Sciatic nerve (tissue), 2 donors: ENCODE measurements at regions not wholly inside any gene's neighbourhood (a gene's known extent, or its start where the extent isn't known, plus 50 kb on each side); places are given as distances from the start of the nearest gene placed in this dataset.
"Not testable (repeated sequence)": the region's sequence is repeated elsewhere in the genome, so short reads cannot be mapped to it uniquely, and the experiment has no call there.

ENCODE experiments used
- ATAC-seq: fragments of 200-7000 bp; cut with Tn5 transposase; one replicate; pipeline ENCODE4 v1.9.1; 2020; ENCODE audit warnings: mild to moderate bottlenecking, moderate library complexity
- DNase-seq: peaks from one replicate; pipeline ENCODE4 v3.0.0-alpha.2; 2020; ENCODE audit warnings: low spot score
- intact Hi-C: fragments of 100-400 bp; cut with DNase I; formaldehyde crosslinking; loops from one replicate; pipeline ENCODE4 v1.14.2; 2022
- donor health status: DM: no; HTN: no; CAD: no.
- donor health status: DM: no; HTN: no; CAD: no.

GRCh38 chr1:147072482-147073432 lies 99.5 kb downstream of the PRKAB2 start:
- ATAC-seq (peak; percentile 45), DNase-seq (no peak)
- intact Hi-C loops, result no loop called here

DNA sequence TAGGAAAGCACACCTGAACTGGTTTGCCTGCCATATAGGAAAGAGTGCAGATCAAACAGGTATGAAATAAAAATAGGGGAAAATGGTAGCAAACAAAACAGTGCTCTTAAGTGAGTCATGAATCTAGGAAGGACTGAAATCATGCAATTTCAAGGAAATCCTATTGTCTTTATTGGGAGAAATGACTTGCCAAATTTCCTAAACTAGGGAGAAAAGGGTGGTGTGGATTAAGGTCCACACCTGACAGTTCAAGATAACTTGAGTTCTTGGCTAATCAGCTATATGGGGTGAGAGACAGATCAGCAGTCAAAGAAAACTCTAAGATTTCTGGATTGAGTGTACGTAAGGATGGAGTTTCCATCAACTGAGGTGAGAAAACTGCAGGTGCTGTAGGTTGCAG lies 101.1 kb downstream of the PRKAB2 start:
- DNase-seq (no peak), ATAC-seq (no peak)
- intact Hi-C loops, result no loop called here

GRCh38 chr1:147062956-147063355 lies 109.3 kb downstream of the PRKAB2 start:
- no peak for DNase-seq
- intact Hi-C loops, result no loop called here
- no peak for ATAC-seq

- DNase-seq, ATAC-seq, intact Hi-C loops: not testable (repeated sequence)
These were observed 110.4 kb downstream of the PRKAB2 start for GRCh38 chr1:147061880-147062279.

DNA sequence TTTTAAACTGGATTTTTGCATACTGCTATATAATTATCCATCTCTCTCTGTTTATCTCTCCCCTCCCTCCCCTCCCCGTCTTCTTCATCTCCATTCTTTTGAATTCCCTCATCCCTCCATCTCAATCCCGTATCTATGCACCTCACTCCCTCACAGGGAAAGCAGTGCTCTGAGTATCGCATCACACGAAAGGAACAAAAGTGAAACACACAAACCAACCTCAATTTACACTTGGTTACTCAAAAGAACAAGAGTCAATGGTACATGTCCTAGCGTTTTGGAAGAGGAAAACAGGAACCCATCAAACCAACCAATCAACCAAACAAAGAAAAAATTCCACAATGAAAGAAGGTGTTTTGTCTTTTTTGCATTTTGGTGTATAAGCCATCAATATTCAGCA lies 115.1 kb downstream of the NBPF12 start:
- no peak for ATAC-seq
- DNase-seq, result no peak
- intact Hi-C loops, result no loop called here

GRCh38 chr1:147052677-147053076 lies 114.6 kb downstream of the NBPF12 start:
- ATAC-seq, result no peak
- intact Hi-C loops, result no loop called here
- no peak for DNase-seq

DNA sequence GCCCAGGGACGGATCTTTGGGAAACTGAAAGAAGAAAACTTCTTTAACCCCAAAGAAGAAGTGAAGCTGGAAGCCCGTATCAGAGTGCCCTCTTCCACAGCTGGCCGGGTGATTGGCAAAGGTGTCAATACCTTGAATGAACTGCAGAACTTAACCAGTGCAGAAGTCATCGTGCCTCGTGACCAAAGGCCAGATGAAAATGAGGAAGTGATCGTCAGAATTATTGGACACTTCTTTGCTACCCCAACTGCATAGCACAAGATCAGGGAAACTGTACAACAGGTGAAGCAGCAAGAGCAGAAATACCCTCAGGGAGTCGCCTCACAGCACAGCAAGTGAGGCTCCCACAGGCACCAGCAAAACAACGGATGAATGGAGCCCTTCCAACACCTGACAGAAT lies 114.0 kb downstream of the NBPF12 start:
- DNase-seq, result no peak
- intact Hi-C loops, result no loop called here
- ATAC-seq, result no peak

GRCh38 chr1:147051136-147051535 lies 113.0 kb downstream of the NBPF12 start:
- DNase-seq, result no peak
- no peak for ATAC-seq
- intact Hi-C loops, result no loop called here

DNA sequence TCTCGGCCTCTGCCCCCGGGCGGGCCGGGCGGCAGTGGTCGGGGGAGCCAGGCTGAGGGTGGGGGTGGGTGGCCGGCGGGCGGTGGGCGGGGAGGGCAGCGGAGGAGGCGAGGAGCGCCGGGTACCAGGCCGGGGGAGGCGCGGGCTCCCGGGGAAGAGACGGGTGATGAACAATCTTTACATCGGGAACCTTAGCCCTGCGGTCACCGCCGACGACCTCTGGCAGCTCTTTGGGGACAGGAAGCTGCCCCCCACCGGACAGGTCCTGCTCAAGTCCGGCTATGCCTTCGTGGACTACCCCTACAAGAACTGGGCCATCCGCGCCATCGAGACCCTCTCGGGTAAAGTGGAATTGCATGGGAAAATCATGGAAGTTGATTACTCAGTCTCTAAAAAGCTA lies 112.5 kb downstream of the NBPF12 start:
- ATAC-seq, result no peak
- intact Hi-C loops, result no loop called here
- no peak for DNase-seq

DNA sequence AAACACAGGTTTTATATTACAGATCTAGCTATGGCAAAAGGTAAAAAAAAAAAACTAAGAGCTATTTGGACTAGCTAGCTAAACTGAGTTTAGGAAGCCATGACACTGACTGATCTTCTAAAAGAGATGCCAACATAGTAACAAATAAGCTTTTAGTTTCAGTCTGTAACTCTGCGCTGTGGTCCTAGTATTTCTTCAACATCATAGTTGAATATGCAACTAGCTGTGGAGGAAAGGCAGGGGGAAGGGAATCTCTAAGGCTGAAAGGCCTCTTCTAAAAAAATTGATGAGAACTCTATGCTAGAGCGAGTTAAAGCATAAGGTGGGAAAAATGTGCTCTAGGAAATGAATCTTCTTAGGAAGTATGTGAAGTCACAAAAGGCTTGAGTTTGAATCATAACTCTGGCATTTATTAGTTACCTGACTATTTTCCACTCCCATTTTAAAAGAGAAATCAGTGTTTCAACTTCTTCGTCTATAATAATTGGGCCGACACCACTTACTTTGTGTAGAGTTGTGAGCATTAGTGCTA lies 108.8 kb downstream of the NBPF12 start:
- ATAC-seq, intact Hi-C loops, DNase-seq: not testable (repeated sequence)

- ATAC-seq, result no peak
- DNase-seq, result no peak
- intact Hi-C loops, result no loop called here
These were observed 108.2 kb downstream of the NBPF12 start for GRCh38 chr1:147046189-147046862.
